Right cardiac atrium (tissue), 5 donors: ENCODE measurements at regions not wholly inside any gene's neighbourhood (a gene's known extent, or its start where the extent isn't known, plus 50 kb on each side); places are given as distances from the start of the nearest gene placed in this dataset.

Source experiments
- ATAC-seq, 2 donors: fragments of 200-7000 bp; cut with Tn5 transposase; one replicate each; pipeline versions ENCODE4 v1.8.0 to v1.9.1; 2020; ENCODE audit warnings: moderate library complexity in 2 of 2, mild to moderate bottlenecking in 1 of 2
- DNase-seq, 3 donors: peaks; one replicate each; pipeline ENCODE4 v3.0.0-alpha.2; 2020
- H3K27ac ChIP-seq: one replicate; pipeline ENCODE4 v1.5.1; 2013; ENCODE audit warnings: mild to moderate bottlenecking, low read length, control low read depth, moderate library complexity
- H3K27me3 ChIP-seq: one replicate; pipeline ENCODE4 v1.6.1; 2013; ENCODE audit not compliant: control insufficient read depth, insufficient read depth
- H3K4me1 ChIP-seq: one replicate; pipeline ENCODE4 v1.6.1; 2013; ENCODE audit warnings: low read length; ENCODE audit not compliant: control insufficient read depth, insufficient read depth
- H3K4me3 ChIP-seq: one replicate; pipeline ENCODE4 v1.5.1; 2013; ENCODE audit warnings: low read length, control low read depth
- H3K9me3 ChIP-seq: one replicate; pipeline ENCODE4 v1.6.1; 2013; ENCODE audit warnings: low read length; ENCODE audit not compliant: control insufficient read depth
- WGBS: extraction: QIAGEN DNeasy Blood & Tissue Kit; methylation state at CpG from one replicate; pipeline ENCODE4 v1.1.7; 2013; 5-methylcytosine and 5-hydroxymethylcytosine counted together
- intact Hi-C, 4 donors: fragments of 100-400 bp; cut with DNase I; formaldehyde crosslinking; loops; one replicate each; pipeline versions ENCODE4 v1.11.0 to v1.14.0; 2022 to 2023
- donor health status: healthy with polysubstance abuse.
- donor health status: DM: no; HTN: yes; CAD: no.
- donor health status: DM: no; HTN: no; CAD: no.
- donor health status: DM: no; HTN: yes; CAD: no; lungs with severe emphysema.
- donor health status: DM: yes; HTN: yes; CAD: no.

DNA sequence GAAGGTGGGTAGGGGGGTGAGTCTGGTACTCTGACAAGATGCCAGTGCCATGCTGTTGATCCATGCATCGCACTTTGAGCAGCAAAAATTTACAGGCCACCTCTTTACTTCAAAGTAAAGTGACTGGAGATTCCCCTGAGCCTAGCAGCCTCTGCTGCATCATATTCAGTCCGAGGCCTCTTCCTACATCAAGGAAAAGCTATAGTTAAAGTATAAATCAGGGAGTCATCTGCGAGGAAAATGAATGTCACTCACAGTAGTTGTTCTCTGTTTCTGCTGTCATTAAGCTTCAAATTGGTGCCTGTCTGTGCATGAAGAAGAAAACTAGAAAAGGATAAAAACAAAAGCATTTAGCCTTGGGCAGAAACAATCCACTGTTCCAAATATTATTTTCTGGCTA, 706.2 kb downstream of the TBL1XR1 start:
- Histone ChIP-seq H3K9me3 (no peaks in the 10 kb centered on the region), H3K4me3 (no peak overlapping the region), H3K4me1 (no peaks in the 10 kb centered on the region), H3K27ac (no peak overlapping the region), H3K27me3 (no peaks in the 10 kb centered on the region)
- DNase-seq: no peak
- intact Hi-C loops: no loop called here
- WGBS: 77% methylated on average over 3 of the region's 3 CpGs
- no peak for ATAC-seq

DNA sequence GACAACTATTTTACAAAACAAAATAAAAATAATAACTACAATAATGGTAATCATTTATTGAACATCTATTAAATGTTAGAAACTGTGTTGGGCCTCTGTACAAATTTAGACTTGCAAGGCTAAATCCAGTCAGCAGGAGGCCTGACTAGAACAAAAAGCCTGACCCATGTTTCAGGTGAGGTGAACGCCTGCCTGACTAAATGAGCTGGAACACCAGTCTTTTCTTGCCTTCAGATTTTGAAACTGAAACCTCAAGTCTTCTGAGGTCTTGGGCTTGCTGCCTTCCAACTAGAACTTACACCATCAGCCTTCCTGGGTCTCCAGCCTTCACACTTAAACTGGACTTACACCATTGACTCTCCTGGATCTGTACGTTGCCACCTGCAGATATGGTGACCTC, 706.9 kb downstream of the TBL1XR1 start:
- H3K4me1 ChIP-seq: no peaks in the 10 kb centered on the region
- no peaks in the 10 kb centered on the region for H3K27me3 ChIP-seq
- no peak for ATAC-seq
- H3K4me3 ChIP-seq: no peak overlapping the region
- intact Hi-C loops: no loop called here
- no peaks in the 10 kb centered on the region for H3K9me3 ChIP-seq
- DNase-seq: no peak
- no peak overlapping the region for H3K27ac ChIP-seq
- WGBS: 85% methylated on average over 2 of the region's 2 CpGs

DNA sequence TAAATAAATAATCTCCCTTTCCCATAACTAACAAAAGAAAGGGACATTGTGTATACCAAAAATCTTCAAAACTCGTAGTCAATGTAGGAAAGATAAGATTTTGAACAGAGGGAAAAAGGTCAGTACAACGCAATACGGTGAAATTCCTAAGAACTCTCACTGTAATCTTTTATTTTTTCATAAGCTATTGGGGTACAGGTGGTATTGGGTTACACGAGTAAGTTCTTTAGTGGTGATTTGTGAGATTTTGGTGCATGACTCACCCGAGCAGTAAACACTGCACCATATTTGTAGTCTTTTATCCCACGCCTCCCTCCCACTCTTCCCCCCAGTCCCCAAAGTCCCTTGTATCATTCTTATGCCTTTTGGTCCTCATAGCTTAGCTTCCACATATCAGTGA, 718.0 kb downstream of the TBL1XR1 start:
- no peaks in the 10 kb centered on the region for H3K27me3 ChIP-seq
- no peak overlapping the region for H3K27ac ChIP-seq
- 77% methylated on average over 6 of the region's 6 CpGs for WGBS
- intact Hi-C loops: no loop called here
- no peak overlapping the region for H3K4me3 ChIP-seq
- no peak for DNase-seq
- H3K4me1 ChIP-seq: no peaks in the 10 kb centered on the region
- H3K9me3 ChIP-seq: no peaks in the 10 kb centered on the region
- ATAC-seq: no peak

DNA sequence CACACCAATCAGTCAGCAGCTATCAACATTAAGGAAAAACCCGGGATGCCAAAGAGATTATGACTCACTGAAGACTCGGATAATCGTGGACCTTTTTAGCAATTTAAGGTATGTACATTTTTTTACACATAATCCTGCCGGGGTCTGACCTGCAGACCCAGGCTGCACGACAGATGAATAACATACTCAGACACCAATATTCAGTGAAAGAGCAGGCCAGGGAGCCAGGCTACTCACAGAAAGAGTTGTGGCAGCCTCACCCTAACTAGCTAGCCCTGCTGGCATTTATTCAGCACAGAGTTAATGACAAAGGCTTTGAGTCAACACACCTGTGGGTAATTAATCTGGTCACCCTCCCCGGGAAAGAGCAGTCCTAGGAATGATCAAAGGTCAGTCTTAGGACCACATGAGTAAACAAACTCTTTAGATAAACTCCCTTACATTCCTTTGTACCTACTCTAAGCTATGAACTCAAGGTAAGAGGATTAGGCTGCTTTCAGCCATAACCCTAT, 727.5 kb downstream of the TBL1XR1 start:
- no peak for DNase-seq
- 41% methylated on average over 6 of the region's 6 CpGs for WGBS
- Histone ChIP-seq H3K4me1 (no peaks in the 10 kb centered on the region), H3K9me3 (no peaks in the 10 kb centered on the region), H3K4me3 (no peak overlapping the region), H3K27me3 (no peaks in the 10 kb centered on the region), H3K27ac (no peak overlapping the region)
- no peak for ATAC-seq
- intact Hi-C loops: no loop called here

DNA sequence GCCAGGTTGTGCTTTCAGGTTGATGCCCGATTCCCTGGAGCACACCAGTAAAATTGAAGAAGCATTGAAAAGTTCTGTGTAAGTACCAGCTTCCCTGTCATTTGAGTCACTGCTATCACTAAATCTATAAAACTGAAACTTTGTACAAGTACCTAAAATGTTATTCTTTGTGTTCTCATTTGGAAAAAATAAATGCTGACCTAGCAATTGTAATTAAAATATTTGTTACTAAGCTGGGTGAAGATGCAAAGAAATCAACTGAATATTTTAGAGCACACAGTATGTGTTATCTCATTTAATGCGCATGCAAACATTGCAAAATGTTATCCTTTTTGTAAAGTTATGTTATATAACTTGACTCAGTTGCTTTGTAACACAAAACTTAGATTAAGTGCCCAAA, 733.7 kb downstream of the TBL1XR1 start:
- WGBS: 65% methylated on average over 2 of the region's 2 CpGs
- Histone ChIP-seq H3K4me1 (no peaks in the 10 kb centered on the region), H3K4me3 (no peak overlapping the region), H3K27ac (no peak overlapping the region), H3K27me3 (no peaks in the 10 kb centered on the region), H3K9me3 (no peaks in the 10 kb centered on the region)
- intact Hi-C loops: no loop called here
- DNase-seq (no peak), ATAC-seq (no peak)

DNA sequence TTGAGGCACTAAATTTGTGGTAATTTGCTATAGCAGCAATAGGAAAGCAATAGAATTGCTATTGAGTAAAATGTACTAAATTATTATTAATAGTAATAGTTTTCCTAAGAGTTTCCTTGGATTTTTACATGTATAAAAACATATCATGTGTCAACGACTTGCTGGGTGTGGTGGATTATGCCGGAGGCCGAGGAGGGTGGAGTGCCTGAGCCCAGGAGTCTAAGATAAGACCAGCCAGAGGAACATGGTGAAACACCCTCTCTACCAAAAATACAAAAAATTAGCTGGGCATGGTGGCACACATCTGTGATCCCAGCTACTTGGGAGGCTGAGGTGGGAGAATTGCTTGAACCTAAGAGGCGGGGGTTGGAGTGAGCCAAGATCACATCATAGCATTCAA, 749.9 kb downstream of the TBL1XR1 start:
- WGBS: 85% methylated on average over 4 of the region's 4 CpGs
- no peak for ATAC-seq
- no peak overlapping the region for H3K27ac ChIP-seq
- no peak overlapping the region for H3K4me3 ChIP-seq
- H3K9me3 ChIP-seq: no peaks in the 10 kb centered on the region
- DNase-seq: no peak
- H3K4me1 ChIP-seq: no peaks in the 10 kb centered on the region
- intact Hi-C loops: no loop called here
- H3K27me3 ChIP-seq: no peaks in the 10 kb centered on the region

DNA sequence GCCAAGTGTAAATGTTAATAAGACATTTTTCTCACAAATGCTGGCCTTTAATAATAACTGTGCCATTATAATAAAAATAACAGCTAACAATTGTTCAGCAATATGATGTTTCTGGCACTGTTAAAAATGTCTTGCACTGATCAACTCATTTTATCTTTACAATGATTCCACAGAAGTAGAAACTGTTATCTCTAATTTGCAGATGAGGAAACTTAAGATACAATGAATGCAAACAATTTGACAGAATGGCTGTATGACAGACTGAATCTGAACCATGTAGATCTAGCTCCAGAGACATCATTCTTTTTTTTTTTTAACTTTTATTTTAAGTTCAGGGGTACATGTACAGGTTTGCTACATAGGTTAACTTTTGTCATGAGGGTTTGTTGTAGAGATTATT, 755.0 kb downstream of the TBL1XR1 start:
- H3K9me3 ChIP-seq: no peaks in the 10 kb centered on the region
- no peak overlapping the region for H3K4me3 ChIP-seq
- H3K27me3 ChIP-seq: no peaks in the 10 kb centered on the region
- no peak for DNase-seq
- H3K27ac ChIP-seq: no peak overlapping the region
- intact Hi-C loops: no loop called here
- no peak for ATAC-seq
- no peaks in the 10 kb centered on the region for H3K4me1 ChIP-seq

DNA sequence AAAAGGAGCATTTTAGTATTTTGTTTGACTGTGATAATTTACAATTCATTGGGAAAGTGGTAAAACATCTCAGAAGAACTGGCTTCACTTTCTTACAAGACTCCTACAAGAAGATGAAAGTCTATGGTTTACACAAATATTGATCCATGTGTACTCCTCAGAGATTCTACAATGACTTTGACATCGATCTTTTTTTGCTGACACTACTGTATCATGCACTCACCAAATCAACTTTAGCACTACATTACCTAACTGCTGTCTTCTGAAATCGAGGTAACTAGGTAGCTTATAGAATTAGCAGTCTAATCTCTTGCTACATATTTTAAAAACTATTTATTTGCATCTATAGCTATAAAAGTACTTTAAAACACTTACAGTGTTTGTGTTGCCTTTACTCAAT, 757.6 kb downstream of the TBL1XR1 start:
- H3K4me3 ChIP-seq: no peak overlapping the region
- no peak for ATAC-seq

DNA sequence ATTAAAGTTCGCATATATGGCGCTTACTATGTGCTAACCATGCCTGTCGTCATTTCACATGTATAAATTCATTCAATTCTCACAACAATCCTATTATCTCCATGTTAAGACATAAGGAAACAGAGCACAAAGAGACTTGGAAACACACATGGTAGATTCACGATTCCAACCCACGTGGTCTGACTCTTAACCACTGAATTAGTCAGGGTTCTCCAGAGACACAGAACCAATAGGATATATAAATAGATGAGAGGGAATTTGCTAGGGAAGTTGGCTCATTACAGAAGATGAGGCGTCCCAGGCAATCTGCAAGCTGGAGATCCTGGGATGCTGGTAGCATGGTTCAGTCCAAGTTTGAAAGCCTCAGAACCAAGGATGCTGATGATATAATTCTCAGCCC, 765.3 kb downstream of the TBL1XR1 start:
- ATAC-seq (no peak), DNase-seq (no peak)
- Histone ChIP-seq H3K4me3 (no peak overlapping the region), H3K9me3 (no peaks in the 10 kb centered on the region), H3K27ac (no peak overlapping the region), H3K4me1 (no peaks in the 10 kb centered on the region), H3K27me3 (no peaks in the 10 kb centered on the region)
- 70% methylated on average over 6 of the region's 6 CpGs for WGBS
- intact Hi-C loops: no loop called here

More for the DNA sequence above, 757.6 kb downstream of the TBL1XR1 start:
- Histone ChIP-seq H3K9me3 (no peaks in the 10 kb centered on the region), H3K27me3 (no peaks in the 10 kb centered on the region), H3K4me1 (no peaks in the 10 kb centered on the region), H3K27ac (no peak overlapping the region)
- WGBS: 69% methylated on average over 2 of the region's 2 CpGs
- no peak for DNase-seq
- intact Hi-C loops: no loop called here

DNA sequence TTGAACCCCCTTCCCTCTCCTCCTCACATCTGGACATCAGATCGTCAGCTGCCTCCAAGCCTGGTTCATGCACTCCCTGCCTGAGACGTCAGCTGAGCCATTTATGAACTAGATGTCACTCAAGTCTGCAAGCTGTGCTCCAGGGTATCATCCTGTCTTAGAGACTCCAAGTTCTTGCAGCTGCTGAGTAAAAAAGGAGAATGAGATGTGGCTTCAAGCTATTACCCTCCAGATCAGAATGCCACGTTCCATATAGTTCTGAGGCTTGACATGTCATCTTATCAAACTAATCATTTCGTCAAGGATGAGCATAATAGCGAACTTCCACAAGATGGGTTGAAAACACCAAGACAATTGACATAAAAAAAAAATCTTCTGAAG, 766.3 kb downstream of the TBL1XR1 start:
- no peaks in the 10 kb centered on the region for H3K4me1 ChIP-seq
- H3K4me3 ChIP-seq: no peak overlapping the region
- no peak overlapping the region for H3K27ac ChIP-seq
- H3K9me3 ChIP-seq: no peaks in the 10 kb centered on the region
- WGBS: 43% methylated on average over 5 of the region's 5 CpGs
- DNase-seq: no peak
- H3K27me3 ChIP-seq: no peaks in the 10 kb centered on the region
- intact Hi-C loops: no loop called here
- ATAC-seq: no peak

DNA sequence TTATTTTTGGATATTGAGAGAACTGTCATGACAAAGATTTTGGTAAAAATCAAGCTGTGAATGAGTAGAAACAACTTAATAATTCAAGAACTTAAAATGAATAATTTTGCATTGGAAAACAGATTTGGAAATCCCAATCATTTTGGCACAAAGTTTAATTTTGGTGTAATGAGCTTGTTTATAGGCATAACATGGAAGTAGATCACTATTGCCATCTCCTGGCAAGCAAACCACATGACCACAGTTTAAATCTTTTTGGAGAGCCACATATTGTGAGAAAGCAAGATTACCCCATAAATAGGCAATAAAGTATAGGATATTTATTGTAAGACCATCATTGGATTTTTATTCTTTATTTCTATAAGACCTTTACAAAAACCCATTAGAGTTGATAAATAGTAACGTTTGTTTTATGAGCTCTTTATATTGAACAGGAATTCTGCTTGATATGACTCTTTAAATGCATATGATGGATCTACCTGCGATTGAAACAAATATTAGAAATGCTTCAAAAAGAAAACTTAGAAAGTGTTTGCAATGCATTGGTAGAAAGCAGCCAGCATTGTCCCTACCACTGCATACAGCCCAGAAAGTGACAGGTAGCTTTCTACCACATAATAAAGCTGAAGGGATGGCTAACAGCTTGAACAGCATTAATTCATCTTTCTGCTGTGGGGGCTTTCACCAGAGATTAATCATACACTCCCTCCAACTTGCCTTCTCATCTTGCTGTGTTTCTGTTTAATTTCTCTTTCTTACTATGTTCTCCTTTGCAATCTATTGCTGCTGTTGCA, 766.8 kb downstream of the TBL1XR1 start:
- H3K9me3 ChIP-seq: no peaks in the 10 kb centered on the region
- ATAC-seq: no peak
- no peak for DNase-seq

DNA sequence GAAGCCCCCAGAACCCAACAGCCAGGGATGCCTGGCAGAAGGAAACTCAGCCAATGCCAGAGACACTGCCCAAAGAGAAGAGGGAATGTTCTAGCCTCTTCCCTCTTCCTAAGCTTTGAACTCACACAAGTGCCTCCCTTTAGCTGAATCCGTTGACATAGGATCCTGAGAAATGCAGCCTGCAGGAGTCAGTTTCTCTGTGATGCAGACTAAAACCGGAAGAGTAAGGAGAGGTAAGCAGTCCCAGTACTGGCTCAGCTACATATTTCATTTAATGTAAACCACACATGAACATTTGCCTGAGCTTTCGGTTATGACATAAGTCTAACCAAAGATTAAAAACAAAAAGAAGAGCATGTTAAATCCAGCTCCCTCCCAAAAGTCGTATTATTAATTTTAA, 768.7 kb downstream of the TBL1XR1 start:
- DNase-seq: no peak
- ATAC-seq: no peak
- Histone ChIP-seq H3K27ac (no peak overlapping the region), H3K4me1 (no peaks in the 10 kb centered on the region), H3K27me3 (no peaks in the 10 kb centered on the region), H3K9me3 (no peaks in the 10 kb centered on the region), H3K4me3 (no peak overlapping the region)
- intact Hi-C loops: no loop called here
- 69% methylated on average over 4 of the region's 4 CpGs for WGBS

More for the DNA sequence above, 766.8 kb downstream of the TBL1XR1 start:
- Histone ChIP-seq H3K27ac (no peak overlapping the region), H3K4me1 (no peaks in the 10 kb centered on the region), H3K27me3 (no peaks in the 10 kb centered on the region), H3K4me3 (no peak overlapping the region)
- intact Hi-C loops: no loop called here
- WGBS: 53% methylated on average over 2 of the region's 2 CpGs
